Spleen (tissue), 11 donors: ENCODE measurements at regions not wholly inside any gene's neighbourhood (a gene's known extent, or its start where the extent isn't known, plus 50 kb on each side); places are given as distances from the start of the nearest gene placed in this dataset.

Source experiments
- DNase-seq: peaks from one replicate; pipeline ENCODE4 v3.0.0-alpha.2; 2020
- H3K27ac ChIP-seq, 8 donors: fragments of 200-600 bp; sonication (generic) in 7 of 8; 1 replicate in 4 of 8; 2 replicates in 4 of 8; pipeline versions ENCODE4 v1.5.0 to v1.8.0; 2016 to 2021; ENCODE audit warnings: inconsistent platforms in 4 of 8, mild to moderate bottlenecking in 4 of 8, moderate library complexity in 1 of 8
- H3K27me3 ChIP-seq, 7 donors: fragments of 200-600 bp; sonication (generic) in 6 of 7; replicated peaks in 1 of 7; 1 replicate in 4 of 7; 2 replicates in 3 of 7; pipeline versions ENCODE4 v1.5.0 to v1.8.0; 2016 to 2021; ENCODE audit warnings: inconsistent platforms in 3 of 7, mild to moderate bottlenecking in 1 of 7
- H3K36me3 ChIP-seq, 6 donors: fragments of 200-600 bp; sonication (generic) in 5 of 6; 1 replicate in 4 of 6; 2 replicates in 2 of 6; pipeline versions ENCODE4 v1.5.0 to v1.8.0; 2016 to 2021; ENCODE audit warnings: inconsistent platforms in 2 of 6
- H3K4me1 ChIP-seq, 6 donors: fragments of 200-600 bp; sonication (generic) in 5 of 6; 1 replicate in 3 of 6; 2 replicates in 3 of 6; pipeline versions ENCODE4 v1.5.0 to v1.8.0; 2016 to 2021; ENCODE audit warnings: inconsistent platforms in 3 of 6
- H3K4me3 ChIP-seq, 8 donors: fragments of 200-600 bp; sonication (generic) in 7 of 8; 1 replicate in 4 of 8; 2 replicates in 4 of 8; pipeline versions ENCODE4 v1.5.0 to v1.8.0; 2016 to 2021; ENCODE audit warnings: inconsistent platforms in 4 of 8, mild to moderate bottlenecking in 4 of 8, moderate library complexity in 2 of 8
- H3K9me3 ChIP-seq, 8 donors: fragments of 200-600 bp; sonication (generic) in 7 of 8; 1 replicate in 4 of 8; 2 replicates in 4 of 8; pipeline versions ENCODE4 v1.5.0 to v1.8.0; 2016 to 2021; ENCODE audit warnings: inconsistent platforms in 4 of 8
- CTCF ChIP-seq, 11 experiments: fragments of 200-600 bp in 7 of 11; fragments of 450-650 bp in 4 of 11; sonication (generic) in 4 of 11; IDR thresholded peaks in 8 of 11; conservative IDR thresholded peaks in 3 of 11; 1 replicate in 7 of 11; 2 replicates in 4 of 11; pipeline versions ENCODE4 v1.4.0 to v1.8.0; 2016 to 2021; ENCODE audit warnings: antibody characterized with exemption in 11 of 11, inconsistent platforms in 4 of 11, mild to moderate bottlenecking in 1 of 11
- POLR2A ChIP-seq, 3 donors: fragments of 450-650 bp; IDR thresholded peaks; one replicate each; pipeline ENCODE4 v1.5.1; 2017; ENCODE audit warnings: antibody characterized with exemption in 3 of 3, mild to moderate bottlenecking in 1 of 3
- POLR2AphosphoS5 ChIP-seq, 3 donors: sonication (generic); formaldehyde crosslinking; IDR thresholded peaks; one replicate each; pipeline ENCODE4 v1.5.1; 2017; ENCODE audit warnings: antibody characterized with exemption in 3 of 3
- WGBS, 5 donors: extraction: QIAGEN DNeasy Blood & Tissue Kit in 3 of 5; methylation state at CpG; one replicate each; pipeline versions ENCODE4 v1.1.5 to v1.1.7; 2013 to 2018; 5-methylcytosine and 5-hydroxymethylcytosine counted together
- intact Hi-C: fragments of 100-400 bp; cut with DNase I; formaldehyde crosslinking; loops from one replicate; pipeline ENCODE4 v1.15.0; 2023; ENCODE audit warnings: low total_unique reads
- donor health status: healthy with polysubstance abuse.
- donor health status: DM: no; HTN: no; CAD: no; lungs with moderate emphysema.
- donor health status: DM: no; HTN: no; CAD: no.
- donor health status: Bipolar disorder and iron deficiency.
- donor health status: healthy.
- donor health status: DM: no; HTN: no; CAD: no.
- donor health status: DM: yes; HTN: yes; CAD: no.

- Histone ChIP-seq H3K9me3 (no peaks in the 10 kb centered on the region), H3K27me3 (no peaks in the 10 kb centered on the region), H3K27ac (no peak overlapping the region), H3K4me1 (no peaks in the 10 kb centered on the region), H3K4me3 (no peak overlapping the region), H3K36me3 (no peaks in the 10 kb centered on the region)
- TF ChIP-seq CTCF (IDR thresholded peaks at IDR 0.05 in 8 of 11, conservative IDR thresholded peaks at IDR 0.05 in 3 of 11) (no peak), POLR2A (IDR thresholded peaks at IDR 0.05) (no peak), POLR2AphosphoS5 (IDR thresholded peaks at IDR 0.05) (no peak)
- intact Hi-C loops = no loop called here
- no peak for DNase-seq
- WGBS, 5 donors = 72 to 81% (median 76%) methylated on average over 3 of the region's 3 CpGs
These were observed 129.2 kb downstream of the ZBTB18 start for GRCh38 chr1:244180256-244180655.

GRCh38 chr1:244181867-244182266, 130.8 kb downstream of the ZBTB18 start:
- Histone ChIP-seq H3K27me3 (no peaks in the 10 kb centered on the region), H3K27ac (no peak overlapping the region), H3K36me3 (no peaks in the 10 kb centered on the region), H3K9me3 (no peaks in the 10 kb centered on the region), H3K4me1 (no peaks in the 10 kb centered on the region), H3K4me3 (no peak overlapping the region)
- WGBS, 5 donors = 91 to 96% (median 94%) methylated on average over 12 of the region's 12 CpGs
- intact Hi-C loops = no loop called here
- TF ChIP-seq CTCF (IDR thresholded peaks at IDR 0.05 in 8 of 11, conservative IDR thresholded peaks at IDR 0.05 in 3 of 11) (no peak), POLR2A (IDR thresholded peaks at IDR 0.05) (no peak), POLR2AphosphoS5 (IDR thresholded peaks at IDR 0.05) (no peak)
- DNase-seq = no peak

GRCh38 chr1:244183037-244183436, 132.0 kb downstream of the ZBTB18 start:
- no peak for DNase-seq
- 83 to 93% (median 88%) methylated on average over 7 of the region's 7 CpGs for WGBS, 5 donors
- Histone ChIP-seq H3K4me3 (no peak overlapping the region), H3K9me3 (no peaks in the 10 kb centered on the region), H3K36me3 (no peaks in the 10 kb centered on the region), H3K27ac (no peak overlapping the region), H3K4me1 (no peaks in the 10 kb centered on the region), H3K27me3 (no peaks in the 10 kb centered on the region)
- intact Hi-C loops = no loop called here
- TF ChIP-seq POLR2AphosphoS5 (IDR thresholded peaks at IDR 0.05) (no peak), CTCF (IDR thresholded peaks at IDR 0.05 in 8 of 11, conservative IDR thresholded peaks at IDR 0.05 in 3 of 11) (no peak), POLR2A (IDR thresholded peaks at IDR 0.05) (no peak)

- Histone ChIP-seq H3K27ac (no peak overlapping the region), H3K4me3 (no peak overlapping the region), H3K4me1 (no peaks in the 10 kb centered on the region), H3K36me3 (no peaks in the 10 kb centered on the region), H3K27me3 (no peaks in the 10 kb centered on the region), H3K9me3 (peaks cover 0 to 18% (median 12%) of the 10 kb centered on the region in 8 donors)
- no peak for TF ChIP-seq POLR2AphosphoS5 (IDR thresholded peaks at IDR 0.05)
- no peak for TF ChIP-seq CTCF (IDR thresholded peaks at IDR 0.05 in 8 of 11, conservative IDR thresholded peaks at IDR 0.05 in 3 of 11)
- TF ChIP-seq POLR2A (IDR thresholded peaks at IDR 0.05) = no peak
- intact Hi-C loops = no loop called here
- 88 to 93% (median 89%) methylated on average over 10 of the region's 10 CpGs for WGBS, 5 donors
- no peak for DNase-seq
These were observed 135.3 kb downstream of the ZBTB18 start for GRCh38 chr1:244186372-244186771.
